SK-N-SH treated with all-trans-retinoic acid at 6 μM for 48 hours (cell line): ENCODE measurements at regions not wholly inside any gene's neighbourhood (a gene's known extent, or its start where the extent isn't known, plus 50 kb on each side); places are given as distances from the start of the nearest gene placed in this dataset.

Source experiments
- ARNTL ChIP-seq: fragments of 450-650 bp; formaldehyde crosslinking; IDR thresholded peaks from 2 replicates; pipeline ENCODE4 v1.5.0; 2020; ENCODE audit warnings: low read depth, mild to moderate bottlenecking, moderate library complexity, borderline replicate concordance
- CREB5 ChIP-seq: fragments of 250-450 bp; sonication (Bioruptor Pico); IDR thresholded peaks from 2 replicates; pipeline ENCODE4 v1.5.1; 2020; ENCODE audit warnings: low read depth, mild to moderate bottlenecking, moderate library complexity
- ESRRG ChIP-seq: fragments of 250-450 bp; sonication (Bioruptor Pico); IDR thresholded peaks from 2 replicates; pipeline ENCODE4 v1.6.1; 2021; ENCODE audit warnings: mild to moderate bottlenecking
- ISL1 ChIP-seq: fragments of 250-450 bp; sonication (Bioruptor Pico); IDR thresholded peaks from 2 replicates; pipeline ENCODE4 v2.1.2; 2022; ENCODE audit warnings: mild to moderate bottlenecking, moderate library complexity
- PPARA ChIP-seq: fragments of 250-450 bp; sonication (Bioruptor Pico); IDR thresholded peaks from 2 replicates; pipeline ENCODE4 v1.5.0; 2020; ENCODE audit warnings: mild to moderate bottlenecking, borderline replicate concordance
- RARB ChIP-seq: fragments of 250-450 bp; sonication (Bioruptor Pico); IDR thresholded peaks from 2 replicates; pipeline ENCODE4 v1.8.0; 2021; ENCODE audit warnings: mild to moderate bottlenecking, moderate library complexity
- SNAI2 ChIP-seq: fragments of 250-450 bp; sonication (Bioruptor Pico); IDR thresholded peaks from 2 replicates; pipeline ENCODE4 v1.5.0; 2020; ENCODE audit warnings: mild to moderate bottlenecking, moderate library complexity
- TCF4 ChIP-seq: fragments of 250-450 bp; sonication (Bioruptor Pico); IDR thresholded peaks from 2 replicates; pipeline ENCODE4 v1.8.0; 2021; ENCODE audit warnings: mild to moderate bottlenecking, moderate library complexity, borderline replicate concordance
- ZFP3 ChIP-seq: fragments of 250-450 bp; sonication (Bioruptor Pico); IDR thresholded peaks from 2 replicates; pipeline ENCODE4 v1.5.0; 2020; ENCODE audit warnings: mild to moderate bottlenecking, moderate library complexity
- ZFP30 ChIP-seq: fragments of 450-650 bp; formaldehyde crosslinking; IDR thresholded peaks from 2 replicates; pipeline ENCODE4 v1.5.0; 2022; ENCODE audit warnings: mild to moderate bottlenecking, moderate library complexity
- ZNF565 ChIP-seq: fragments of 450-650 bp; formaldehyde crosslinking; conservative IDR thresholded peaks from 2 replicates; pipeline ENCODE4 v1.5.0; 2020; ENCODE audit warnings: low read depth, mild to moderate bottlenecking, moderate library complexity
- ZNF8 ChIP-seq: fragments of 450-650 bp; formaldehyde crosslinking; IDR thresholded peaks from 2 replicates; pipeline ENCODE4 v1.5.0; 2020; ENCODE audit warnings: mild to moderate bottlenecking, moderate library complexity
- TF ChIP-seq, protein P1 (sequence below): fragments of 250-450 bp; sonication (Bioruptor Pico); IDR thresholded peaks from 2 replicates; pipeline ENCODE4 v1.8.0; 2020; ENCODE audit warnings: mild to moderate bottlenecking, moderate library complexity, borderline replicate concordance

DNA sequence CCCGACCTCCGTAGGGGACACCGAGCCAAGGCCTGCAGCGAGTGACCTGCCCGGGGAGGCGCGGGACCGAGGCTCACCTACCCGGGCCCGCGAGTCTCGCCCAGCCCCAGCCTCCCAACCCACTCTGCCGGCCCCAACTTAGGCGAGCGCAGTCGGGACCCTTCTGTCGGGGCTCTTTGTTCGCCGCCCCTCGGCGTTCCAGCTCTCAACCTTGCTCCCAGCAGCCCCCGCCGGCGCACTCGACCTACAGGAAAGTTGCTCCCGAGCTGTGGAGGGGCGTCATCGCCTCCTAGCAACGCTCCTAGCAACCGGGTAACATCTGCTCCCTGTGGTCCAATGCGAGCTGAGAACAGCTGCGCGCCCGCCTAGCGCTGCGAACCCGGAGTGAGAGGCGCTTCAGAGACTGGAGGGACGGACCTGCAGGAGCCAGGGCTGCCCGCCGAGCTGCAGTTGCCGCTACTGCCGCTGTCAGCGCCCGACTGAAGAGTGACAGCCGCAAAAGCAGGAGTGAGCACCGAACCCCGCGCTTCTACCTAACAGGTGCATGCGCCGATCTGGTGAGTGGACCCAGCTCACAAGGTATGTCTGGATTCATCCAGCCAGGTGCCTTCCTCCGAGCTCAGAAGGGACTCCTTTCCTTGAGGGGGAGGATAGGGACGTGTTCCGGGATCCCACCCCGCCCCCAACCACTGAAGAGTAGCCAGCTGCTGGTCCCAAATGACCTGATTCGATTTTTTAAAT, 355.0 kb downstream of the SNAPC1 start:
- TF ChIP-seq CREB5 (CRISPR knock-in tag) (no peak), PPARA (CRISPR knock-in tag) (no peak), SNAI2 (CRISPR knock-in tag) (no peak), ZNF565 (CRISPR knock-in tag) (no peak), ZNF8 (CRISPR knock-in tag) (no peak), ESRRG (CRISPR knock-in tag) (no peak), ARNTL (CRISPR knock-in tag) (no peak), TCF4 (CRISPR knock-in tag) (no peak), ZFP30 (CRISPR knock-in tag) (no peak), RARB (CRISPR knock-in tag) (no peak), ZFP3 (no peak), ISL1 (CRISPR knock-in tag) (no peak)
- TF ChIP-seq, protein P1, sequence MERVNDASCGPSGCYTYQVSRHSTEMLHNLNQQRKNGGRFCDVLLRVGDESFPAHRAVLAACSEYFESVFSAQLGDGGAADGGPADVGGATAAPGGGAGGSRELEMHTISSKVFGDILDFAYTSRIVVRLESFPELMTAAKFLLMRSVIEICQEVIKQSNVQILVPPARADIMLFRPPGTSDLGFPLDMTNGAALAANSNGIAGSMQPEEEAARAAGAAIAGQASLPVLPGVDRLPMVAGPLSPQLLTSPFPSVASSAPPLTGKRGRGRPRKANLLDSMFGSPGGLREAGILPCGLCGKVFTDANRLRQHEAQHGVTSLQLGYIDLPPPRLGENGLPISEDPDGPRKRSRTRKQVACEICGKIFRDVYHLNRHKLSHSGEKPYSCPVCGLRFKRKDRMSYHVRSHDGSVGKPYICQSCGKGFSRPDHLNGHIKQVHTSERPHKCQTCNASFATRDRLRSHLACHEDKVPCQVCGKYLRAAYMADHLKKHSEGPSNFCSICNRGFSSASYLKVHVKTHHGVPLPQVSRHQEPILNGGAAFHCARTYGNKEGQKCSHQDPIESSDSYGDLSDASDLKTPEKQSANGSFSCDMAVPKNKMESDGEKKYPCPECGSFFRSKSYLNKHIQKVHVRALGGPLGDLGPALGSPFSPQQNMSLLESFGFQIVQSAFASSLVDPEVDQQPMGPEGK (CRISPR knock-in tag) = no peak
